Glomerular visceral epithelial cell (primary cell): ENCODE measurements at regions not wholly inside any gene's neighbourhood (a gene's known extent, or its start where the extent isn't known, plus 50 kb on each side); places are given as distances from the start of the nearest gene placed in this dataset.

ENCODE experiments used
- DNase-seq: peaks from one replicate; pipeline ENCODE4 v3.0.0-alpha.2; 2016; ENCODE audit errors: extremely low spot score

GRCh38 chr13:106173891-106174610 lies 361.4 kb downstream of the EFNB2 start:
- no peak for DNase-seq

GRCh38 chr13:106173346-106173745 lies 362.1 kb downstream of the EFNB2 start:
- peak; percentile 73 for DNase-seq

GRCh38 chr13:106172176-106172905 lies 363.1 kb downstream of the EFNB2 start:
- DNase-seq: no peak

- no peak for DNase-seq
Observed at GRCh38 chr13:106163426-106163825, 372.0 kb downstream of the EFNB2 start.

GRCh38 chr13:106161146-106161545 lies 374.3 kb downstream of the EFNB2 start:
- DNase-seq: no peak

GRCh38 chr13:106159295-106160195 lies 375.9 kb downstream of the EFNB2 start:
- DNase-seq: no peak

- peak; percentile 95 for DNase-seq
Observed at GRCh38 chr13:106156468-106156867, 379.0 kb downstream of the EFNB2 start.

GRCh38 chr13:106155411-106155810 lies 380.1 kb downstream of the EFNB2 start:
- DNase-seq: peak; percentile 65

- no peak for DNase-seq
Observed at GRCh38 chr13:106153876-106154275, 381.6 kb downstream of the EFNB2 start.

- DNase-seq: no peak
Observed at GRCh38 chr13:106153041-106153440, 382.4 kb downstream of the EFNB2 start.

- DNase-seq: no peak
Observed at GRCh38 chr13:106152047-106152446, 383.4 kb downstream of the EFNB2 start.

GRCh38 chr13:106151056-106151699 lies 384.3 kb downstream of the EFNB2 start:
- peak; percentile 97 for DNase-seq

GRCh38 chr13:106145997-106146864 lies 389.2 kb downstream of the EFNB2 start:
- no peak for DNase-seq

GRCh38 chr13:106145070-106145469 lies 390.4 kb downstream of the EFNB2 start:
- no peak for DNase-seq

- no peak for DNase-seq
Observed at GRCh38 chr13:106143930-106144709, 391.3 kb downstream of the EFNB2 start.

- DNase-seq: no peak
Observed at GRCh38 chr13:106143392-106143791, 392.1 kb downstream of the EFNB2 start.

- DNase-seq: no peak
Observed at GRCh38 chr13:106140476-106140875, 395.0 kb downstream of the EFNB2 start.

- DNase-seq: no peak
Observed at GRCh38 chr13:106139942-106140341, 395.5 kb downstream of the EFNB2 start.

- no peak for DNase-seq
Observed at GRCh38 chr13:106139377-106139776, 396.1 kb downstream of the EFNB2 start.

- no peak for DNase-seq
Observed at GRCh38 chr13:106138620-106139019, 396.8 kb downstream of the EFNB2 start.
